ENCODE measurements at regions not wholly inside any gene's neighbourhood (a gene's known extent, or its start where the extent isn't known, plus 50 kb on each side); places are given as distances from the start of the nearest gene placed in this dataset.

DNA sequence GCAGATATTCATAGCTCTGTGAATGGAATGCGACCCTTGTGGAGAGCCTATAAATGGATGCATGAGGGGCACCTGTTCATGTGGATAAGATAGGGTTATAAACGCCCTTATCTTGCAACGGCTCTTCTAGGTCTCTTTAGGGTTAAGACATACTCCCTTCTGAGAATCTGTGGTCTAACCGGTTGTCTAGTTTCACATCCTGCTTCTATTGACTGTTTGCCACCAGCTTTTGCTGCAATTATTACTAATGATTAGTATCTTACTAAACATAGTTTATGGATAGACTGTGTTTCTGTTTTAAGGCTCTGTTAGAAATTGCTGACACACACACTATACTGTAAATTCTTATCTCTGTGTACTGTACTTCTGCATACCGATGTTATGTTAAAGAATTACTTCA, 198.9 kb upstream of the CYLC2 start:
- no peak overlapping the region for H3K27ac ChIP-seq
- no peaks in the 10 kb centered on the region for H3K9me3 ChIP-seq
- no peak overlapping the region for H3K4me3 ChIP-seq
- H3K36me3 ChIP-seq, result no peaks in the 10 kb centered on the region
- no peak for TF ChIP-seq POLR2A (IDR thresholded peaks at IDR 0.05)
- no peak for TF ChIP-seq EP300 (IDR thresholded peaks at IDR 0.05)
- TF ChIP-seq, protein P1, sequence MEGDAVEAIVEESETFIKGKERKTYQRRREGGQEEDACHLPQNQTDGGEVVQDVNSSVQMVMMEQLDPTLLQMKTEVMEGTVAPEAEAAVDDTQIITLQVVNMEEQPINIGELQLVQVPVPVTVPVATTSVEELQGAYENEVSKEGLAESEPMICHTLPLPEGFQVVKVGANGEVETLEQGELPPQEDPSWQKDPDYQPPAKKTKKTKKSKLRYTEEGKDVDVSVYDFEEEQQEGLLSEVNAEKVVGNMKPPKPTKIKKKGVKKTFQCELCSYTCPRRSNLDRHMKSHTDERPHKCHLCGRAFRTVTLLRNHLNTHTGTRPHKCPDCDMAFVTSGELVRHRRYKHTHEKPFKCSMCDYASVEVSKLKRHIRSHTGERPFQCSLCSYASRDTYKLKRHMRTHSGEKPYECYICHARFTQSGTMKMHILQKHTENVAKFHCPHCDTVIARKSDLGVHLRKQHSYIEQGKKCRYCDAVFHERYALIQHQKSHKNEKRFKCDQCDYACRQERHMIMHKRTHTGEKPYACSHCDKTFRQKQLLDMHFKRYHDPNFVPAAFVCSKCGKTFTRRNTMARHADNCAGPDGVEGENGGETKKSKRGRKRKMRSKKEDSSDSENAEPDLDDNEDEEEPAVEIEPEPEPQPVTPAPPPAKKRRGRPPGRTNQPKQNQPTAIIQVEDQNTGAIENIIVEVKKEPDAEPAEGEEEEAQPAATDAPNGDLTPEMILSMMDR (IDR thresholded peaks at IDR 0.05), result no peak
- no peak for TF ChIP-seq POLR2AphosphoS5 (IDR thresholded peaks at IDR 0.05)
- WGBS, 2 donors (ENCODE audit: low coverage in 1 of 2), result 62 to 76% methylated on average over 3 to 5 of the region's 5 CpGs
- H3K27me3 ChIP-seq, result no peaks in the 10 kb centered on the region
- ATAC-seq, result no peak
- no peaks in the 10 kb centered on the region for H3K4me1 ChIP-seq

DNA sequence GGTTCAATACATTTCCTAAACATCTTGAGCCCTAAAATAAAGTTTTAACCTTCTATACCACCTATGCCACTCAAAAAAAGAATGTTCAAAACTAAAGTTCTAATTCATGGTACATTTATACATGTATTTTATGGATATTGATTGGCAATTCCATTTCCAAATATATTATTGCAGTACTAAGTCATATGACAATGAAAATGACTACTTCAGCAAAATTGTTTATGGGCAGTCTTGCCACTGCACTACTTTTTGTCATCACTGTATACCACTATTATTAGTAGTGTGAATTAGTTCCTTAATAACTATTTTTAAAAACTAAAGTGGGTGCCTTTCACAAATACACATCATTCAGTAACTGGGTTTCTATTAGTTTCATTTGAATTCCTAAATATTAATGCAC, 199.6 kb upstream of the CYLC2 start:
- no peaks in the 10 kb centered on the region for H3K27me3 ChIP-seq
- no peaks in the 10 kb centered on the region for H3K36me3 ChIP-seq
- no peak overlapping the region for H3K4me3 ChIP-seq
- H3K4me1 ChIP-seq, result no peaks in the 10 kb centered on the region
- no peak for TF ChIP-seq POLR2A (IDR thresholded peaks at IDR 0.05)
- TF ChIP-seq, protein P1 (IDR thresholded peaks at IDR 0.05), result no peak
- no peak for TF ChIP-seq POLR2AphosphoS5 (IDR thresholded peaks at IDR 0.05)
- no peak for TF ChIP-seq EP300 (IDR thresholded peaks at IDR 0.05)
- H3K9me3 ChIP-seq, result no peaks in the 10 kb centered on the region
- ATAC-seq, result no peak
- no peak overlapping the region for H3K27ac ChIP-seq

DNA sequence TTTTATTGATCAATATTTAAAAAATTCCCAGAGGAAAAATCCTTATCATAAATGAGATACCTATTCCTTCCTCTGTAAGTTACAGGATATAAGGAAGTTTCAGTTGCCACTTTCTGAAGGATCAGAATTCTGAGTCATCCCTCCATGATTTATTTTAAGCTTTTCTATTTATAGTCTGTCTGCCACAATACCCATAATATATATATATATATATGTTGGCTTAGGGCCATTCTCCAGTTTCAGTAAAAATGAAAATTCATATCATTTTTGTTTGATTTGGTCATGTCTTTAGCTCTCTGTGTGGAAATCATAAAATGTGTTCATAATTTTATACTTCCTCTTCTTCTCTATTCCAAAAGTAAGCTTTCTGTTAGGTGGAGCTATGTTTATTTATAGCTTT, 215.8 kb upstream of the CYLC2 start:
- TF ChIP-seq POLR2AphosphoS5 (IDR thresholded peaks at IDR 0.05) (no peak), EP300 (IDR thresholded peaks at IDR 0.05) (no peak), POLR2A (IDR thresholded peaks at IDR 0.05) (no peak)
- TF ChIP-seq, protein P1 (IDR thresholded peaks at IDR 0.05), result no peak
- H3K27me3 ChIP-seq, result no peaks in the 10 kb centered on the region
- no peak overlapping the region for H3K4me3 ChIP-seq
- no peaks in the 10 kb centered on the region for H3K9me3 ChIP-seq
- H3K36me3 ChIP-seq, result no peaks in the 10 kb centered on the region
- no peak overlapping the region for H3K27ac ChIP-seq
- H3K4me1 ChIP-seq, result no peaks in the 10 kb centered on the region
- no peak for ATAC-seq

DNA sequence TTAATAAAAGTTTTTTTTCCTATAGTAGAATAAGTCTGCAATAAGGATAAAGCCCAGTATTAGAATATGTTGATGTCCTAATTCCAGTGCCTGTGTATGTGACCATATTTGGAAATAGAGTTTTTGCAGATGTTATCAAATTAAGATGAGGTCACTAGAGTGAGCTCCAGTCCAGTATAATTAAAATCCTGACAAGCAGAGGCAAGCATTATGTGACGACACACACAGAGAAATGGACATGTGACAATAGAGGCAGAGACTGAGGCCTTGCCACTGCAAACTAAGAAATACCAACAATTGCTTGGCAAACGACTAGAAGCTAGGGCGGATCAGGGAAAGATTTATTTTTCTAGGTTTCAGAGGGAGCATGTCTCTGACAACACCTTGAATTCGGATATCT, 216.4 kb upstream of the CYLC2 start:
- 63 to 78% methylated on average over 1 to 4 of the region's 4 CpGs for WGBS, 2 donors (ENCODE audit: low coverage in 1 of 2)
- no peaks in the 10 kb centered on the region for H3K9me3 ChIP-seq
- H3K4me1 ChIP-seq, result no peaks in the 10 kb centered on the region
- H3K27ac ChIP-seq, result no peak overlapping the region
- H3K36me3 ChIP-seq, result no peaks in the 10 kb centered on the region
- no peak for ATAC-seq
- TF ChIP-seq EP300 (IDR thresholded peaks at IDR 0.05), result no peak
- H3K4me3 ChIP-seq, result no peak overlapping the region
- H3K27me3 ChIP-seq, result no peaks in the 10 kb centered on the region

DNA sequence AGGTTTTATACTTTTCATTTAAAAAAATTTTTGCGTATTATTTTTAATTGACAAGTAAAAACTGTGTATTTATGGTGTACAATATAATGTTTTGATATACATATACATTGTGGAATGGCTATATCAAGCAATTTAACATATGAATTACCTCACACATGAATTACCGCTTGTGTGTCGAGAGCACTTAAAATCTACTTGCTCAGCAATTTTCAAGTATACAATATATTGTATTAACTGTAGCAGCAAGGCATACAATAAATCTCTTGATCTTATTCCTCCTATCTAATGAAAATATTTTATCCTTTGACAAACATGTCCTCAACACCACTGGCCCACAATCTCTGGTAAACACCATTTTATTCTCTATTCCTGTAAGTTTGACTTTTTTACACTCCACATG, 224.4 kb upstream of the CYLC2 start:
- no peaks in the 10 kb centered on the region for H3K36me3 ChIP-seq
- no peaks in the 10 kb centered on the region for H3K27me3 ChIP-seq
- TF ChIP-seq POLR2AphosphoS5 (IDR thresholded peaks at IDR 0.05), result no peak

DNA sequence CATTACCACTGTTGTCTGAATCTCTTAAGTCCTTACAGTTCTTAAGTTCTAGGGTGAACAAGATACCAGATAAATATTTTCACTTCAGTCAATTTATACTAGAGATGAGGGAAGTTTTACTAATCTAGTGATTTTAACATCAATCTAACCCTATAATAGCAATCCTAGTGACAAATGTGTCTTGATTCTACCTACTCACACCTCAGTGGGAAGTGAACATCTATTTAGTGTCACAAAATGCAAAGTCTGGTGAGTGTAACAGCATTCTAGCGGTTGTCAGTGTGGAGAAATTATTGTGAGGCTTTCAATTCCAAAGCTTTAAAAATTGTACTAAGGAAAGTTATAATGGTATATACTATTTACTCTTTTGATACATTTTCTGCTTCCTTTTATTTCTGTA, 225.8 kb upstream of the CYLC2 start:
- Histone ChIP-seq H3K27me3 (no peaks in the 10 kb centered on the region), H3K27ac (no peak overlapping the region), H3K4me1 (no peaks in the 10 kb centered on the region), H3K4me3 (no peak overlapping the region), H3K9me3 (no peaks in the 10 kb centered on the region), H3K36me3 (no peaks in the 10 kb centered on the region)
- TF ChIP-seq POLR2A (IDR thresholded peaks at IDR 0.05) (no peak), EP300 (IDR thresholded peaks at IDR 0.05) (no peak), POLR2AphosphoS5 (IDR thresholded peaks at IDR 0.05) (no peak)
- TF ChIP-seq, protein P1 (IDR thresholded peaks at IDR 0.05), result no peak
- WGBS, 2 donors (ENCODE audit: low coverage in 1 of 2), result 86% methylated on average over 1 of the region's 1 CpG
- no peak for ATAC-seq

More for the DNA sequence above, 224.4 kb upstream of the CYLC2 start:
- no peak overlapping the region for H3K4me3 ChIP-seq
- WGBS, 2 donors (ENCODE audit: low coverage in 1 of 2), result 82 to 87% methylated on average over 3 of the region's 3 CpGs
- no peaks in the 10 kb centered on the region for H3K4me1 ChIP-seq
- H3K9me3 ChIP-seq, result no peaks in the 10 kb centered on the region
- H3K27ac ChIP-seq, result no peak overlapping the region
- ATAC-seq, result no peak
